ENCODE measurements at regions not wholly inside any gene's neighbourhood (a gene's known extent, or its start where the extent isn't known, plus 50 kb on each side); places are given as distances from the start of the nearest gene placed in this dataset.
"Not testable (repeated sequence)": the region's sequence is repeated elsewhere in the genome, so short reads cannot be mapped to it uniquely, and the experiment has no call there.

DNA sequence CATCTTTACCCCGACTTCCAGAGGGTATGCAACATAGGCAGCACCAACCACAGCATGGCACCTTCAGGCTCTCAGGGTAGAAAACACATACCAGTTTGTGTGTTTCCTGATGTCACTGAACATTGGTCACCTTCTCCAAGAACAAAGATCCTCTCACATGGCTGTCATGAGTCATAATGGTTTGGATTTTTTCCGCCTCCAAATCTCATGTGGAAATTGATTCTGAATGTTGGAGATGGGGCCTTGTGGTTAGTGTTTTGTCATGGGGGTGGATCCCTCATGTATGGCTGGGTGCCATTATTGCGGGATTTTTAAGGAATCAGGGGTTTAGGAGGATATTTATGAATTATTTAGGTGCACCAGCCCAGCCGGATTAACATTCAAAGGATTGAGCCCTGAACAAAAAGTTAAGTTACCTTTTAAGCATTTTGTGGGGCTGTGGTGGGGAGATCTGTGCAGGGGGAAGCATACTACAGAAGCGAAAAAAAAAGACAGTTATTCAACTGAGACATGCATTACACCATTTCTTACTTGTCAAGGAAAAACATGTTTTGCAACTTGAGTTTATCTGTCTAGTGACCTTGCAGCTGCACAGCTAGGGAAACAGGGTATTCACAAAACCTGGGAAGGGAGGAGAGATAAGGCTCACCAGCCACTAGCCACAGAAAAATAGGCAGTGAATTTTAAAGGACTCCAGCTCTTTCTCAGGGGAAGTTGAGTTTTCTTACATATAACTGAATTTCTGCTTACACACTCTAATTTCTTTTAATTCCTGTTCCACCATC, 774.1 kb upstream of the AUTS2 start:
- DNase-seq, result no peak

DNA sequence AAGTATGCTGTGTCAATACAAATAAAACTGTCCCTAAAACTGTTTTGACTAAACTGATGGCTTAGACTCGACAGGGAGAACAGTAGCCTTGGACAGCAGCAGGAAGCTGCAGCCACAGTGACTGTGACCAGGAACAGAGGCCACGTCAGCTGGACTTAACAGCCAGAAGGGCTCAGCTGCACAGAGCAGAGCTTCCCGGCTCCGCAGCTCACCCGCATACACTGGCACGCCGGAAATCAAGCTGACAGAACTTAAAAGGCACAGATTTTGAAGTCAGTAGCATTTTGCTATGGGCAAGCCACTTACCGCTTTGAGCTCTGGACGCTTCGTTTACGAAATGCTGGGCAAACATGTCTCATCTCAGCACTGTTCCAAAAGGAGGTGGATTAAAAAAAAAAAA, 769.7 kb upstream of the AUTS2 start:
- no peak for DNase-seq

- no peak for DNase-seq
These were observed 764.9 kb upstream of the AUTS2 start for GRCh38 chr7:68833422-68833821.

- no peak for DNase-seq
These were observed 759.3 kb upstream of the AUTS2 start for GRCh38 chr7:68839014-68839413.

DNA sequence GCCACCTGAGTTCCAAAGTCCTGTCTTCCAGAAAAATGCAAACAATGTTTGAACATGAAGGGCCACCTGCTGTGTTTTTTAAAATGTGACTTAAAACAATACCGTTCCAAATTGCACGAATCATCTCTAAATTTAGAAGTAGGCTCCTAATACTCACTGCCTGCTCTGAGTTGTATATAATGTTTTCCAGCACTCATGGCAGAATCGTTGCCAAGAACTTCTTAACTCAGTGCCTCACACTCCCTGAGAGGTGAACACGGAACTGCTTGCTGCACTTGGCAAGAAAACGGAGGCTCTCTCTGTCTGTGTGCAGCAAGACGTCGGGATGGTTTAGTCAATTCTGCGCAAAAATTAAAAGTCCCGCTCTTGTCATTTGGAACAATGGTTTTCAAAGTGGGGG, 757.3 kb upstream of the AUTS2 start:
- DNase-seq, result no peak

- DNase-seq, result not testable (repeated sequence)
These were observed 754.3 kb upstream of the AUTS2 start for GRCh38 chr7:68843985-68844384.

- no peak for DNase-seq
These were observed 751.4 kb upstream of the AUTS2 start for GRCh38 chr7:68846811-68847325.

DNA sequence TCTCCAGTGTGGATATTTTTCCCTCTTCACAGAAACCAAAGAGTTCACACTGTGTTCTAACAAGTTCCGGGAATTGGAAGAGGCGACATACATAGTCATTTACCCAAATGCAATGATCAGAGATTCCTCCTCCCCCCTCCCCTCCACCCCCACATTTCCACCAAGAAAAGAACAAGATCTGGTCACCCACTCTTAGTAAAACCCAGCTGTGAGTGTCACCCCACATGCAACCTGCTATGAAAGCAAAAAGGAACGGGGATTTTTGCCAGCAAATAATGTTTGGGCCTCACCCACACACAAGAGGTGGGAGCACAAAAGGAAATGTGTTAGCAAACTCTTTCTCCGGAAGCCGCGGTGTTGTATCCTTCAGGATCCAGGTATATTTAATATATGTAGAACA, 745.0 kb upstream of the AUTS2 start:
- no peak for DNase-seq

GRCh38 chr7:68857571-68857970, 740.7 kb upstream of the AUTS2 start:
- no peak for DNase-seq

DNA sequence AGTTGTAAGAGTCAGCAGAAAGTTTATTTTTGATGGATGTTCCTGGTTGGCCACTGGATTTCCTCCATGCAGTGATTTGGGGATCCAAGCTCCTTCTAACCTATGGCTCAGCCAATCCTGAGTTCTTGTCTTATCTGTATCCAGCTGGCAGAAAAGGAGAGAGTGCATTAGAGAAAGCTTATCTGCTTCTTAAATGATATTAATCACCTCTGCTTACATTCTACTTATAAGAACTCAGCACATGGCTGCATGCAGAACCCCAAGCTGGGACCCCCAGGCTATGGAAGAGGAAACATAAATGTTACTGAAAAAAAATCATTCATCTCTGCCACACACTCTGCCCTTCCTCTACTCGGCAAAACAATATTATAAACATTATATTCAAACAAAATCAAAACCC, 739.8 kb upstream of the AUTS2 start:
- no peak for DNase-seq

GRCh38 chr7:68861171-68861570, 737.1 kb upstream of the AUTS2 start:
- no peak for DNase-seq

- DNase-seq, result no peak
These were observed 736.0 kb upstream of the AUTS2 start for GRCh38 chr7:68862261-68862660.

GRCh38 chr7:68862736-68863135, 735.5 kb upstream of the AUTS2 start:
- no peak for DNase-seq

DNA sequence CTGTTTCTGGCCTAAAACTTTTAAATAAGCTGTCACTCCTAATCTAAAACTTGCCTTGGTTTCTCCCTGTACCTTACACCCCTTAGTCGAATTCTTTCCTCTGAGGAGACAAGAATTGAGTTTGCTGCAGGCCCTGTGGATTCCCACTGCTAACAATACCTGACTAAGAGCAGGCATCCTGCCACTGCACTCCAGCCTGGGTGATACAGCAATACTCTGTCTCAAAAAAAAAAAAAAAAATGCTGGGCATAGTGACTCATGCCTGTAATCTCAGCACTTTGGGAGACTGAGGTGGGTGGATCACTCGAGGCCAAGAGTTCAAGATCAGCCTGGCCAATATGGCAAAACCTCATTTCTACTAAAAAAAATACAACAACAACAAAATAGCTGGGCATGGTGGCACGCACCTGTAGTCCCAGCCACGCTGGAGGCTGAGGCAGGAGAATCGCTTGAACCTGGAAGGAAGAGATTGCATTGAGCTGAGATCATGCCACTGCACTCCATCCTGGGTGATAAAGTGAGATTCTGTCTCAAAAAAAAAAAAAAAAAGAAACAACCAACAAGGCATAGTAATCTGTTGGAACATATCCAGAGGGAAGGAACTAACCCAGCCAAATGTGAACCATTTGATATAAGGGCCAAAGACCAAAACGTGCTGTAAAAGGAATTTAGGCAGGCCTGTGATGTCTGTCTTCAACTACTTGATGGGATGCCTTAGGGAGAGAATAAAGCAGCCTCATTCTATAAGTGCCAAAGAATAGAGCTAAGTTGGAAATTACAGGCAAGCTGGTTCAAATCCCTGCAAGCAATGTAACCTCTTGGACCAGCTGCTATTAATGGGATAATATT, 732.7 kb upstream of the AUTS2 start:
- DNase-seq, result no peak

DNA sequence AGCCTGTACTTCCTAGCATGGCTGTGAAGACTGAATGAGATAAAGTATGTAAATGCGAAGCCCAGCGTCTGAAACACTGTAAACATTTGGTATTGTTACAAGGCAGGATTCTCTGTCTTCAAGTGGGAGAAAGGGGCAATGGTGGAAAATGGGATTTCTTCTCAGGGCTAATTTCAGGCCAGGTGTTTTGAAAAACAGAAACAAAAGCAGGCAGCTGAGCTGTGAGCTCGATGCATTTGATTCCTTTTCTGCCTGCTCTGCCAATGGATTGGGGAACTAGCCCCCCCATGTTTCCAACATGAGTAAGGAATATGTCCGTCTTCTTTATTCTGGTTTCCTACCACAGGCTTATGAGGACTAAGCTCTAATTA, 732.1 kb upstream of the AUTS2 start:
- DNase-seq, result no peak

DNA sequence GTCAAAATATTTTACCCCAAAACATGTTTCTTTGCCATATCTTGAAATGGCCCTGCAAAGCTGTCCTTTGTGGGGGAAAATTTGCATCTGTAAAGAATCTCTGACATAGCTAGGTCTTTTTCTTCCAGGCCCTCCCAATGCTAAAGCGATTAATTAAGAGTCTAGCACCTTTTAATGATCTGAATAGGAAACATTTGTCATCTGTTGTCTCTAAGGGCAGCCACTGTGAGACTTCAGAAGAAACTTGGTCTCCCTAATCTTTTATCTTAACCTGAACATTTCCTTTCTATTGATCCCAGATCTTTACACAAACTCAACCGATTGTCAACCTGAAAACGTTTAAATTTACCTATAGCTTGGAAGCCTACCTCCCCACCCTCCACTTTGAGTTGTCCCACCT, 731.6 kb upstream of the AUTS2 start:
- DNase-seq, result not testable (repeated sequence)

DNA sequence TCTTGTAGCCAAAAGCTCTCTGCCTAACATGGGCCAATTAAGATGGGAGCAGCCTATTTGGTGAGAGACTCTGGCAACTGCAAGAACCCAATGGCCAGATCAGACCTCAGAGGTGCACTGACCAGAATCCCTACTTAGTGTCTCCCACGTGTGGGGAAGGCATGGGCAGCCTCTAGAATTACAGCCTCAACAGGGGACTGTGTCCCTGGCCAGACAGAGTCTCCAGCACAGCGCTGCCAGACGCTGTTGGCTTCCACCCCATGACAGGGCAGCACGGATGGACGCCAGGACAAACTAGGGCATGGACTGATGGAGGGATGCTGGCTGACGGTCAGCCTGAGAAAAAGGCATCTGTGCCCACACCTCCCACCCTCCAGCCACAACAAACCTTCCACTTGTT, 729.3 kb upstream of the AUTS2 start:
- no peak for DNase-seq

GRCh38 chr7:68873616-68874015, 724.7 kb upstream of the AUTS2 start:
- DNase-seq, result no peak

GRCh38 chr7:68875857-68876256, 722.4 kb upstream of the AUTS2 start:
- no peak for DNase-seq

GRCh38 chr7:68887116-68887515, 711.2 kb upstream of the AUTS2 start:
- not testable (repeated sequence) for DNase-seq

DNA sequence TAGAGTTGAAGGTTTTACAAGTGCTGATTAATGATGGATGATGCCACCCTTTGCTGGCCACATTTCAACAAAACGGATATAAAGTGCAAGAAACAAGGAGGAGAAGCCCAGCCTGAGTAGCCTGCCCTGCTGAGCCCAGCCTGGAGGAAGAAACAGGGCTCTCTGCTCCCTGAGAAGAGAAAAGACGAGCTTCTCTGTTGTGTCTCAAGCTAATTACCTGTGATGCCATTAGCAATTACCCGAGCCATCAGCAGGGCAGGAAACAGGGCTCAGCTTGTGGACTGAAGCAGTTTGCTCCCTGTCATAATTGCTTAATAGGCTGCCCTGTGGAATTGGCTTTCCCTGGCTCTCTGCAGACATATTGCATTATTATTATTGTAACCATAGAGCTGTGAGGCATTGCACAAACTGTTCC, 709.3 kb upstream of the AUTS2 start:
- no peak for DNase-seq

DNA sequence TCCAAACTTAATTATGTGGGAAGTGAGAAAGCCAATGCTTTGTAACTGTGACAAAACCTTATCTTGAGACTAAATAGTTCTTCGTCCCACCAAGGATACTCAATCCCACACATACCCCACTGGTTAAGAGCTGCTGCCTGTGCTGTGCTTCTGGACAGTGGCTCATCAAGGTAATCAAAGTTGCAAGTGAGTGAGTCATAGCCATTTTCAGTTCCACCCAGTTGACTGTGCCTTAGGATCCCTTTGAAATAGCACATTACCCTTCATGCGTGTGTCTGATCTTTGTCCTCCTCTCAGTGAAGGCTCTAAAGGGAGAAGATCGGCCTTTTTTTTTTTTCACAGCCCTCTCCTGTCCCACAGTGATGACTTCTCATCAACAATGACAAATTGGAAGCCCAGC, 706.0 kb upstream of the AUTS2 start:
- no peak for DNase-seq

DNA sequence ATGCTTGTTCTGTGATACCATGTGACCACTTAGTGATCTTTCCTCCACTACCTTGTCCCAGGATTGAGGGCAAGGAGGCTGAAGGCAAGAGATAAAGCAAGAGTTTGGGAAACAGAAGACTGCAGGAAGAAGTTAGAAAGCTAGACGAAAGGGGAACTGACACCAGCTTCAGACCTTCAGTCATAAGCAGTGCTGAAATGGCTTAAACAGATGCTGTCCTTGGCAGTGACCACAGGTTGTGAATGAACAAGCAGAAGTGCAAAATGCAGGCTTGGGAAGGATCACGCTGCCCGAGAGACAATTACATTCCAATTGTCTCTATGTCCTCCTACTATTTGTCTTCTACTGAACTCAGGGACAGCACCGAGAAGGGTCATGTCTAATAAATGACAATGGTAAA, 704.9 kb upstream of the AUTS2 start:
- DNase-seq, result no peak

DNA sequence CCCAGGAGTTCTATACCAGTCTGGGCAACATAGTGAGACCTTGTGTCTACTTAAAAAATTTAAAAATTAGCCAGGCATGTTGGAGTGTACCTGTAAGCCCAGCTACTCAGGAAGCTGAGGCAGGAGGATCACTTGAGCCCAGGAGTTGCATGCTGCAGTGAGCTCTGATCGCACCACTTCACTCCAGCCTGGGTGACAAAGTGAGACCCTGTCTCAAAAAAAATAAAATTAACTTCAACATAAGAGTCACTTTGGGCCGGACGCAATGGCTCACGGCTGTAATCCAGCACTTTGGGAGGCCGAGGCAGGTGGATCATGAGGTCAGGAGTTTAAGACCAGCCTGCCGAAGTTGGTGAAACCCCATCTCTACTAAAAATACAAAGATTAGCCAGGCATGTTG, 699.1 kb upstream of the AUTS2 start:
- not testable (repeated sequence) for DNase-seq

All from CD4-positive, alpha-beta T cell treated with Interleukin-1 beta for 1 hour (primary cell).